Stimulated activated CD8-positive, alpha-beta memory T cell treated with anti-CD3 and anti-CD28 coated beads, Interleukin-2, amount 100 ng/mL, for 48 hours (primary cell): ENCODE measurements at regions not wholly inside any gene's neighbourhood (a gene's known extent, or its start where the extent isn't known, plus 50 kb on each side); places are given as distances from the start of the nearest gene placed in this dataset.

ENCODE experiments used
- DNase-seq, 2 donors: peaks; one replicate each; pipeline ENCODE4 v3.0.0-alpha.2; 2020; ENCODE audit warnings: low read depth in 2 of 2

GRCh38 chr3:150067561-150067960, 96.9 kb upstream of the PFN2 start:
- no peak for DNase-seq

DNA sequence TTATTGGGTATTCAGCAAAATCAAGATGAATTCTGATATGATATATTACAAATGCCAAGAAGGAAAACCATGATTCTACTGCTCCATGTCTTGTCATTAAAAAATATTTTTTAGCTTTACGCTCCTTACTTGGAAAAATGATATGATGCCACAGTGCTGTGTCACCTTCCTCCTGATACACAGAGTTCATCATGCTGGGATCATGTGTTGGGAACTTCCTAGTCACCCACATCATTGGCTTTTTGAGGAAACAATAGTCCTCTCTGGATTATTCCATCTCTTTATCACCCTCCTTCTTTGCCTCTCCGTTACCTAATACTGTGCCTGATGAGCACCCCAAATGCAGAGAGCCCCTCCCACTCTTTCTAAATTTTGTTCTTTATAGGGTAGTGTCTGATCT, 94.3 kb upstream of the PFN2 start:
- DNase-seq, result no peak

- DNase-seq, result no peak
Observed at GRCh38 chr3:150063237-150063636, 92.5 kb upstream of the PFN2 start.

- no peak for DNase-seq
Observed at GRCh38 chr3:150062492-150062891, 91.8 kb upstream of the PFN2 start.

DNA sequence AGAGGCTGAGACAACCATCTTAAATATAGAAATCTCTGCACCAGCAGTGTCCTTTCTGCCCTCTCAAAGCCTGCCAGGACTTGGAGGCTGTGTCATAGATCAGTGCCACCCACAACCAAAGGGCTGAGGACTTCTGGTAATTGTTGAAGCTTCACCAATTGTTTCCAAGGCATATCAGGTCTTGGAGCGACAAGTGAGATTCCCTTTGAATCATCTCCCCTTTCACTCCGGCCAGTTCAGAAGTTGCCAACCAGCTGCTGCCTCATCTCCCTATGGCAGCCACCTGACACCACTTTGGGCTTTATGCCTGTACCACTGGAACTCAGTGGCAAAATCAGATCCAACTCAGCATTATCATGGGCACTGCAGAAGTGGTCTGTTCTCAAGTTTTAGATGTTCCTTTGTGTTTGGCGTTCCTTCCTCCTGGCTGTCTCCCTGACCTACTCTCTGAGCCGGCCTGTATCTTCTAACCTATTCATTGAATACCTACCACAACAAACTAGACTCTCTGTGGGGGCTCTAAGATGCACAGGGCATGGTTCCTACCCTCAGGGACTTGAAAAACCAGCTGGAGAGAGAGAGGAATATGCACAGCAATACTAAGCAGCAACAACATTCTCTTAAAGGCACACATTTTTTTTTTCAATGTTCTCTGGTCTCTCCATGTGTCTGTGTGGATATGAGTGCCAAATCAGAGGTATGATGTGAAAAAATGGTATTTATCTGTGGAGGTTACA, 90.8 kb upstream of the PFN2 start:
- no peak for DNase-seq

DNA sequence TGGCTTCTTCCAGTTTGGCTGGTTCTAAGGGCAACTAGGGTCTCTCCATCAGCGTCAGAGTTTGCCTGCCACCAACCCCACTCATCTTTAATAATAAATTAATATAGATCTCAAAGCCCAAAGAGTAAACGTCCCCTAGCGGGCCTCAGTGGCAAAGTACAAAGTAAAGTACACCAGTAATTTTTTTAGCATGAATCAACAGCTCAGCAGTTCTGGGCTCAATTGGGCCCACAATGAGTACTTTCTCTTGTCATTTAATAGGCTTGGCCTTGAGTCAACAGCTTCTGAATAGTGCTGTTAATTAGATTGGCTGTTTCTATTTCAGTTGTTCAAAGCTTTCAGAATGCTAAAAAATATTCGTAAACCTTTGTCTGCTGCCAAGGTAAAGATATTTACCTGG, 89.0 kb upstream of the PFN2 start:
- DNase-seq, result no peak

- DNase-seq, result no peak
Observed at GRCh38 chr3:150059241-150059640, 88.5 kb upstream of the PFN2 start.

DNA sequence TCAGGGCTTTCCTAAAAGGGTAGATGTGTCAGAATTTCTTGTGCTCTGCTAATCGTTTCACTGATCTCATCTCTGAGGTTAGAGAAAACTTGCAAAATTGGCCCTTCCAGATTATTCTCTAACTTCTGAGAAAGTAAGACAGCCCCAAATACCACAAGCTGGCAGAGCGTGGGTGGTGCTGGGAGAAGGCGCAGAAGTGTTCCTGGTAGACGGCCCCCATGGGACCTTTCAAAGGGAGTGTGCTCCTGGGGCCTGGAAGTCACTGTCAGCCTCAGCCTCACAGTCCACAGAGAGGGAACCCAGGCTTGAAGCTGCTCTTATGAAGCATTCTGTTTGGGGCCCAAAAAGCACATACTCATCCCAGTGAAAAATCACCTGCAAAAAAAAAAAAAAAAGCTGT, 86.5 kb upstream of the PFN2 start:
- DNase-seq, result no peak

- DNase-seq, result no peak
Observed at GRCh38 chr3:150055332-150055731, 84.6 kb upstream of the PFN2 start.

DNA sequence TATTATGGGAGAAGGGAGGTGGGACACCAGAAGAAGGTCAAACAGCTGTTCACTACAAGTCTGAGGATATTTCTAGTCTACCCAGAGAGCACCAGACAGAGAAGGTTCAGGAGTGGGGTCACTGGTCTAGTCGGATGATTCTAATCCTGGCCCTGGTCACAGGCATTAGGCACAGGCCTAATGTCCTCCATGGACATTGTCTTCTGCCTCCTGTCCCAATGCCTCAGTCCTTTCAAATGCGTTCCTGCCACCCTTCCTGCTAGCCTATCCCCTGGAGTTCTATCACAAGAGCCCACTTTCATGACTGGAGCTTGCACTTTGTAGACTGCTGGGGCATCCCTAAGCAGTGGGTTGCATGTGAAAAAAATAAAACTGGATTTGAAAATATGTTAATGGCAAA, 83.9 kb upstream of the PFN2 start:
- no peak for DNase-seq

GRCh38 chr3:150050510-150050909, 79.8 kb upstream of the PFN2 start:
- no peak for DNase-seq

GRCh38 chr3:150049317-150049716, 78.6 kb upstream of the PFN2 start:
- DNase-seq, result no peak

GRCh38 chr3:150041877-150042276, 71.2 kb upstream of the PFN2 start:
- DNase-seq, result no peak

- no peak for DNase-seq
Observed at GRCh38 chr3:150040097-150040496, 69.4 kb upstream of the PFN2 start.

DNA sequence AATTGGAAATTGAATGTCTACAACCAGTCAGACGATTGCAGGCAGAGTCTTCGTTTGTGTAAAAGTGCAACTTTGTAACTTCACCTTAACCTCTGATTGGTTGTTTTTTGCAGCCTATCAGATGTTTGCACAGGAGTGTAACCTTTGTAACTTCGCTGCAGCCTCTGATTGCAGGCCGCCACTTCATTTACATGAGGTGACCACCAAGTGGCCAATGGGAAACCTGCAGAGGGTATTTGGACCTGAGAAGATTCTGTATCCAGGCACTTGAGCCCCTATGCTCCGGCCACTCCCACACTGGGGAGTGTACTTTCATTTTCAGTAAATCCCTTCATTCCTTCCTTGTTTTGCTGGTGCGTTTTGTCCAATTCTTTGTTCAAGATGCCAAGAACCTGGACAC, 68.1 kb upstream of the PFN2 start:
- DNase-seq, result no peak

DNA sequence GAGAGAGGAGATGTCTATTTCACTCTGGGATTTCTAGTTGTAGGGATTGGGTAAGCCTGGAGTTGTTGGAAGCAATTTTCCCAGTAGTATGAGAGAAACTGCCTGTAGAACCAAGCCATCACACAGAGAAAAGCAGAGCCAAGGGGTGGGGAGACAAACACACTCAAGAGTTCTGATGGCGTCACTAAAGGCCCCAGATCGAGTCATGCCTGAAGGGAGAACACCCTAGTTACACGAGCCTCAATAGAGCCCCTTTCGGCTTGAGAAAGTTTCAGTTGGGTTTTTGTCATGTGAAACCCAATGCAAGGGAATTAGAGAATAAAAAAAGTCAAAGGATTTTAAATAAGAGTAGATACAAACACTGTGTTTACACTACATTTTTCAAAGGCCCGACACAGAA, 66.1 kb upstream of the PFN2 start:
- DNase-seq, result no peak

DNA sequence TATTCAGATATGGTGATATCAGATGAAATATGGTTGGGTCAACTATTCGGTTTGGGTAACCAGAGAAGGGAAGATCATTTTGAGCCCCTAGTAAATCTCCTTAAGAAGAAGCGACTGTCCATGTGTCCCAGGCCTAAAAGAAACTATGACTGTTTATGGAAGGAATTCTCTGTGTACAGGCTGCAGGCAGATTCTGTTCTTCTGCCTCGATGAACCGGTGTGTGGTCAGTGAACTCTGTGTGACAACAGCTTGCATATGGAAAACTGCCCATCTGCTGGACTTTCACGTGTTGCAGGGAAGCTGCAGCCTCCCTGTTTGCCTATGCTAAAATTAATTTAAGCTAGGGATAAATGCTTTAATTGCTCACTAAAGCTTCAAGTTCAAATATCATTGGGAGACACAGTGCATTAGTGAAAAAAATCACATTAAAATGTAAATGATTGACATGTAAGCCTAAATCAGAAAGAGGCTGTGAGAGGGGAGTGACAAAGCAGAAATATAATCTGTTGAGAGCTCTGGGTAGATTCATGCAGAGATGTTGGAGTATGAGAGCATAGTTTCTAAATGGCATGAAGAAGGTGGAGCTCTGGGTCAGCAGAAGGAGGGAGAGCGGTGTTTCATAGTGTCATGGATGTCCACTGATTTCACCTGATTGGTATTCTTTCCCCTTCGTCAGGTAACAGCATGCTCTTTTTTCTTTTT, 65.4 kb upstream of the PFN2 start:
- no peak for DNase-seq

DNA sequence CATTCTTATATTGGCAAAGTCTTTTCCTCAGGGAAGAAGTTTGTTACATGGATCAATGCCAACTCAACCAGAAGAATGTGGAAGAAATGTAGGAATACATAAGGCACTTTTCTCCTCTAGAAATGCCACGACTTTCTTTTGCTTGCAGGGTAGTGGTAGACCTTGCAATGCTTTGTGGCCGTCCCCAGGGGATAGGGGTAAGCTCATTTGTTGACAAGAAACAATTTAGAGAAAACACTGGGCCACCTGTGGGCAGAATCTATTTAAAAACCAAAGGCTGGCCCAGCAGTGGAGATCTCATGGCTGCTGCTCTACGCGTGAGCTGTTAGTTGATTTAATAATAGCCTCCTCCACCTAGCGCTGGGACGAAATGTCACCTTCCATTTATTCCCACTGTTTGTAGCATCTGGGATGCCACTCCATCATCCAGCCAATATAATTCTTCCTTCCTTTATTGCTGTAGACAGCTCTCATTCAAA, 64.6 kb upstream of the PFN2 start:
- no peak for DNase-seq

GRCh38 chr3:150033721-150034120, 63.0 kb upstream of the PFN2 start:
- no peak for DNase-seq

GRCh38 chr3:150030841-150031240, 60.1 kb upstream of the PFN2 start:
- DNase-seq, result no peak

GRCh38 chr3:150023239-150023636, 52.5 kb upstream of the PFN2 start:
- DNase-seq, result no peak

- DNase-seq, result no peak
Observed at GRCh38 chr3:150022381-150023238, 51.9 kb upstream of the PFN2 start.

- no peak for DNase-seq
Observed at GRCh38 chr3:150020527-150020926, 49.8 kb upstream of the PFN2 start.
